AG09309 (cell line): ENCODE measurements at regions not wholly inside any gene's neighbourhood (a gene's known extent, or its start where the extent isn't known, plus 50 kb on each side); places are given as distances from the start of the nearest gene placed in this dataset.
A peak's percentile ranks its signal among the peaks of the same experiment; 100 is the strongest.

Experiments
- DNase-seq: peaks from one replicate; pipeline ENCODE4 v3.0.0-alpha.2; 2010; ENCODE audit warnings: low read depth
- H3K4me3 ChIP-seq: 2 replicates; pipeline ENCODE4 v1.5.1; 2011; ENCODE audit warnings: mild to moderate bottlenecking, low read depth, low read length, moderate library complexity; ENCODE audit not compliant: control insufficient read depth
- CTCF ChIP-seq: IDR thresholded peaks from 2 replicates; pipeline ENCODE4 v1.5.1; 2011; ENCODE audit warnings: mild to moderate bottlenecking, low read depth, low read length, inconsistent platforms; ENCODE audit not compliant: insufficient read depth, control insufficient read depth; ENCODE audit errors: missing control alignments

DNA sequence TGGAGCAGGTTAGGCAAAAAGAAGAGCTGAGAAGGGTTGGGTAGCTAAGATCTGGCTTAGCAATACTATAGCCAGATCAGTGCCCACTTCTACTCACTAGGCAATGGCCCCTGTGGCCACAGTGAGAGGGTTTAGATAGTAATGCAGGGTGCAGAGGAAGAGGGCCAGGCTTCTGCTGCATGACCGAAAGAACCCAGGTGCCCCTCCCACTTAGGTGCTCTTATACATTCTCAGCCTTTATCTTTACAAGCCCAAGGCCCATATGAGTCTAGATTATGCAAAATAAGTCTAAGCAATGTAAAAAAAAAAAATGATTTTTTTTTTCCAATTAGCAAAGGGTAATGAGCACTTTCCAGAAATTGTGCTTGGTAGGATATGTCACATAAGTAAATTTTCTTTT is 171.3 kb downstream of the CD24 start:
- no peak for DNase-seq
- TF ChIP-seq CTCF, result no peak
- H3K4me3 ChIP-seq, result no peak overlapping the region

GRCh38 chr6:106802139-106802538 is 172.4 kb downstream of the CD24 start:
- TF ChIP-seq CTCF, result no peak
- no peak overlapping the region for H3K4me3 ChIP-seq
- DNase-seq, result no peak

DNA sequence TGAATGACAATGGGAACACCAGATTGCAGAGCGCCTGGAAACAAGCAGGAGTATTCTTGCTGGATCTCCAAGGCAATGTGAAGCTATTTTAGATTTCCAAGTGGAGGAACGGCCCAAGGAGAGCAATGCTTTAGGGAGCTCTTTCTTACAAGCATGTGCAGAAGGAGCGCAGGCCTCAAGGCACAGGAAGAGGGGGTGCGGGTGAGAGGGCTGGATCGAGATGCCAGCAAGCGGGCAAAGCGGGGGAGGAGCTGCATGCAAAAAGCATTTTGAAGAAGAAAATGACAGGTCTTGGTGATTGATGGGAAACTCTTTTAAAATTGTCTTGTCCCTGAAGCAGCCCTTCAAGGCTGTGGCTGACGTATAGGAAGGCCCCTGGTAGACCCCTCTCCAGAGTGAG is 171.9 kb downstream of the QRSL1 start:
- H3K4me3 ChIP-seq, result no peak overlapping the region
- no peak for DNase-seq
- TF ChIP-seq CTCF, result no peak

DNA sequence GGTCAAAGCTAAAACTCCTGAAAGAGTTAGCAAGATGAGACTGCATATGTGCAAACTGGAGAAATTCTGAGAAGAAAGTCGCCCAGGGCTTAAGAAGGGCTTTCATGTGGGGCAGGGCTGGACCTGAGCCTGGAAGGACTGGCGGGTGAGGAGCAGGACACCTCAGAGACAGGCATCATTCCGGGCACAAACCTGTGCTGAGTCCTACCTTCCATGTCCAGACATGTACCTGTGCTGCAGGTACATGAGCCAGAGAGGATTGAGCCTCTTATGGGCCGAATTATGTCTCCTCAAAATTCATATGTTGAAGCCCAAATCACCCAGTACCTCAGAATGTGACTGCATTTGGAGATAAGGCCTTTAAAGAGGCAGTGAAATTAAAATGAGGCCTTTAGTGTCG is 171.0 kb downstream of the QRSL1 start:
- no peak for TF ChIP-seq CTCF
- DNase-seq, result no peak
- H3K4me3 ChIP-seq, result no peak overlapping the region

GRCh38 chr6:106799031-106799894 is 169.9 kb downstream of the QRSL1 start:
- DNase-seq, result peak; percentile 51
- TF ChIP-seq CTCF, result no peak
- no peak overlapping the region for H3K4me3 ChIP-seq

GRCh38 chr6:106797186-106797585 is 167.8 kb downstream of the QRSL1 start:
- no peak for TF ChIP-seq CTCF
- H3K4me3 ChIP-seq, result no peak overlapping the region
- DNase-seq, result no peak
